Right renal pelvis (tissue), 4 donors: ENCODE measurements at regions not wholly inside any gene's neighbourhood (a gene's known extent, or its start where the extent isn't known, plus 50 kb on each side); places are given as distances from the start of the nearest gene placed in this dataset.
"Not testable (repeated sequence)": the region's sequence is repeated elsewhere in the genome, so short reads cannot be mapped to it uniquely, and the experiment has no call there.

Source experiments
- DNase-seq, 4 donors: peaks; one replicate each; pipeline ENCODE4 v3.0.0-alpha.2; 2013; ENCODE audit warnings: low read depth in 4 of 4, low spot score in 3 of 4, missing footprints in 1 of 4

DNA sequence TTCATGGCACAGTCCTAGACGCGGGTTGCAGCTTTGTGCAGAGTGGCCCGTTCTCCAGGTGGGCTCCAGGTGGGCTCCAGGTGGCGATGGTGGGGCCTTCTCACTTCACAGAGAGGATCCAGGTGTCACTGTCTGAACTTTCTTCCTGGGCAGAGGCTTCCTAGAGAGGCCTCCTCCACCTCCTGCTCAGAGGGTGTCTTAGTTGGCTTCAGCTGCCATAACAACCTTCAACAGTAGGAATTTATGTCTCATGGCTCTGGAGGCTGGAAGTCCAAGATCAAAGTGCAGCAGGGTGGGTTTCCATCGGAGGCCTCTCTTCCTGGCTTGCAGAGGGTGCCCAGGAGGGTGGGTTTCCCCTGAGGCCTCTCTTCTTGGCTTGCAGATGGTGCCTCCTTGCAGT is 125.1 kb downstream of the GLRX3 start:
- no peak for DNase-seq

DNA sequence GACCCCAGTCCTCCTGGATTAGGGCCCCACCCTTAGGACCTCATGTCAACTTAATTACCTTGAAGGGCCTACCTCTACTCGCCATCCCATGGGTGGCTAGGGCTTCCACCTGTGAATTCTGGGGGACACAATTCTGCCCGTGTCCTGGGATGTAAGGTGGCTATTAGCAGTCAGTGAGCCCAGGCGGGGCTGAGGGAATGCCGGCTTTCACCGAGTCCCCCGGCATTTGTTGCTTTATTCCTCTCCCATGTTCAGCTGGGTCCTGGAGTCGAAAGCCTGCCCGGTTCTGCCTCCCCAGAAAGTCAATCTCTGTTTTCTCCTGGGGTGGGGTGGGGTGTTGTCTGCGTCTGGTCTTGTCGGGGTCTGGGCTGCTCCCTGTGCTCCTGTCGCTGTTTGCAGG is 125.6 kb downstream of the GLRX3 start:
- no peak for DNase-seq

DNA sequence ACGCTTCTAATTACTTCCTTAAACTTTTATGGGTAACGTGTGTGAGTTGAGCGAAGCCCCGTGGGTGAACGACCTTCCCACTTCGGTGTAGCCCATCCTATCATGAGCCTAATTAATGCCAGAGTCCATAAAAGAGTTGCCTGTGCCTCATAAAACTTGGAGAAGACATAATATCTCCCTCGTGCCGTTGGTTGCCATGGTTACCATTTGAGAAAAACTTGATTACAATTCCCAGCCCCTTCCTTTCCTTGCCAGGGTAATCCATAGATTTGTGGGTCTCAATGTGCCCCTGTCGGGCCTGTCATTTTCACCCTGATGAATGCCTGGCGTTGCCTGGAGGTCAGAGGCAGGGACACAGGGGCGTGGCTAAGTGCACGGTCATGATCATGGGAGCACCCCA is 127.1 kb downstream of the GLRX3 start:
- no peak for DNase-seq

DNA sequence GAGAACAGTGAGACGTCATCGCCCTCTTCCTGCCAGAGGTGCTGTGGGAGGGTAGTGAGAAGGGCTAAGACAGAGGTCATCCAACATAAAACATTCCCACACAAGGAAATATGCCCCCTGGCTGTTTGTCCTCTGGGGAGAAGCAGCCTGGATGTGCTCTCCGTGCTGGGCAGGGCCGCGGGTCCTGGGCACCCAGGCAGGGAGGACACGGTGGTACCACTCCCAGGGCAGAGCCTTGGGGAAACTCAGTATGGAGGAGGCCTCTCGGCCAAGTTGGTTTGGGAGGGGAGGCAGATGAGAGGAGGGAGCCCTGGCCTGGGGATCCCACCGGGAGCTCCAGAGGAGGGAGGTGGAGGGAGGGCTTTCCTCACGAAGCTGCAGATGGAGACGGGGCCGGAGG is 129.4 kb downstream of the GLRX3 start:
- DNase-seq: no peak

DNA sequence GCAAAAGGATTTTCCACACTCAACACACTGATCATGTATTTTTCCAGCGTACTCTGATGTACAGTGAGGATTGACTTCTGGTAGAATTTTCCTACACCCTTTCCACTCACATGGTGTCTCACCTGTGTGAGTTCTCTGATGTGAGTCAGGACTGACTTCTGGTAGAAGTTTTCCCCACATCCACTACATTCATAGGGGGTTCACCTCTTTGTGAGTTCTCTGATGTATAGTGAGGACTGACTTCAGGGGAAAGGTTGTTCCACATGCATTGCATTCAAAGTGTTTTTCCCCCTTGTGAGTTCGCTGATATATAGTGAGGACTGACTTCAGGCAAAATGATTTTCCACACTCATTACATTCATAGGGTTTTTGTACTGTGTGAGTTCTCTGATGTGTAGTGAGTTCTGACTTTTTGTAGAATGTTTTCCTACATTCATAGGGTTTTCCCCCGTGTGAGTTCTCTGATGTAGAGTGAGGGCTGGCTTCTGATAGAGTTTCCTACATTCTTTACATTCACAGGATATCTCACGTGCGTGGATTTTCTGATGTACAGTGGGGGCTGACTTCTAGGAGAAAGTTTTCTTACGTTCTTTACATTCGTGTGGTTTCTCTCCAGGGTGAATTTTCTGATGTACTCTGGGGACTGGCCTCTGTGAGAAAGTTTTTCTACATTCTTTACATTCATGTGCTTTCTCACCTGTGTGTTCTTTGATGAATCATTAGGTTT is 146.5 kb downstream of the GLRX3 start:
- no peak for DNase-seq

DNA sequence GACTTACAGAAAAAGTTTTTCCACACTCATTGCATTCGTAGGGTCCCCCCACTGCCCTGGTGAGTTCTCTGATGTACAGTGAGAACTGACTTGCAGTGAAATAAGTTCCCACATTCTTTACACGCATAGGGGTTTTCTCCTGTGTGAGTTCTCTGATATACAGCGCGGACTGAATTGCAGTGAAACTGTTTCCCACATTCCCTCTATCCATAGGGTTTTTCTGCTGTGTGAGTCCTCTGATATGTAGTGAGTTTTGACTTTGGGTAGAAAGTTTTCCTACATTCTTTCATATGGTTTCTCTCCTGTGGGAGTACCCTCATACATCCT is 147.0 kb downstream of the GLRX3 start:
- no peak for DNase-seq

DNA sequence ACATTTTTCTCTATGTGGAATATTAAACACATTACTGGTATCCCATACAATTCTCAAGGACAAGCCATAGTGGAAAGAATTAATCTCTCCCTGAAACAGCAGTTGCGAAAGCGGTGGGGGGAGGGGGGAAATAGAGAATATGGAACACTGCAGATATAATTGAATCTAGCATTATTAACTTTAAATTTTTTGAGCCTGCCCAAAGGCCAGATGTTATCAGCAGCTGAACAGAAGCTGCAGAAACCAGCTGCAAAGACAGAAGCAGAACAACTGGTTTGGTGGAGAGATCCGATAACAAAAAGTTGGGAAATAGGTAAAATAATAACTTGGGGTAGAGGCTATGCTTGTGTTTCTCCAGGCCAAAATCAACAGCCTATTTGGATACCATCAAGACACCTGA is 159.6 kb downstream of the GLRX3 start:
- not testable (repeated sequence) for DNase-seq

DNA sequence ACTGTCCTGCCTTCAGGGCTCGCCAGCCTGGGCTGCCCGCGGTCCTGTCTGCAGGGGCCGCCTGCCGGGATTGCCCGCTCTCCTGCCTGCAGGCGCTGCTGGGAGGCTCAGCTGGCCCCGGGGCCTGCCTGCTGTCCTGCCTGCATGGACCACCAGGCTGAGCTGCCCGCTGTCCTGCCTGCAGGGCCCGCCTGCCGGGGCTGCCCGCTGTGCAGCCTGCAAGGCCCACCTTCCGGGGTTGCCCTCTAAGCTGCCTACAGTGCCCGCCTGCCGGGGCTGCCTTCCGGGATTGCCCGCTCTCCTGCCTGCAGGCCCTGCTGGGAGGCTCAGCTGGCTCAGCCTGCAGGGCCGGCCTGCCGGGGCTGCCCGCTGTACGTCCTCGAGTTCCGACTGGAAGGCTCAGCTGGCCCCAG is 164.4 kb downstream of the GLRX3 start:
- no peak for DNase-seq

DNA sequence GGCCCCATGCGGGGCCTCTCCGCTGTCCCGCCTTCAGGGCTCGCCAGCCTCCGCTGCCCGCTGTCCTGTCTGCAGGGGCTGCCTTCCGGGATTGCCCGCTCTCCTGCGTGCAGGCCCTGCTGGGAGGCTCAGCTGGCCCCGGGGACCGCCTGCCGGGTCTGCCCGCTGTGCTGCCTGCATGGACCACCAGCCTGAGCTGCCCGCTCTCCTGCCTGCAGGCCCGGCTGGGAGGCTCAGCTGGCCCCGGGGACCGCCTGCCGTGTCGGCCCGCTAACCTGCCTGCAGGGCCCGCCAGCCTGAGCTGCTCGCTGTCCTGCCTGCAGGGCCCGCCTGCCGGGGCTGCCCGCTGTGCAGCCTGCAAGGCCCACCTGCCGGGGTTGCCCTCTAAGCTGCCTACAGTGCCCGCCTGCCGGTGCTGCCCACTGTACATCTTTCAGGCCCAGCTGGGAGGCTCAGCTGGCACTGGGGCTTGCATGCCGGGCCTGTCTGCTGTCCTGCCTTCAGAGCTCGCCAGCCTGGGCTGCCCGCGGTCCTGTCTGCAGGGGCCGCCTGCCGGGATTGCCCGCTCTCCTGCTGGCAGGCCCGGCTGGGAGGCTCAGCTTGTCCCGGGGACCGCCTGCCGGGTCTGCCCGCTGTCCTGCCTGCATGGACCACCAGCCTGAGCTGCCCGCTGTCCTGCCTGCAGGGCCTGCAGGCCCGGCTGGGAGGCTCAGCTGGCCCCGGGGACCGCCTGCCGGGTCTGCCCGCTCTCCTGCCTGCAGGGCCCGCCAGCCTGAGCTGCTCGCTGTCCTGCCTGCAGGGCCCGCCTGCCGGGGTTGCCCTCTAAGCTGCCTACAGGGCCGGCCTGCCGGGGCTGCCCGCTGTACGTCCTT is 165.1 kb downstream of the GLRX3 start:
- peak in 1 of 4 donors; percentile 19 for DNase-seq

DNA sequence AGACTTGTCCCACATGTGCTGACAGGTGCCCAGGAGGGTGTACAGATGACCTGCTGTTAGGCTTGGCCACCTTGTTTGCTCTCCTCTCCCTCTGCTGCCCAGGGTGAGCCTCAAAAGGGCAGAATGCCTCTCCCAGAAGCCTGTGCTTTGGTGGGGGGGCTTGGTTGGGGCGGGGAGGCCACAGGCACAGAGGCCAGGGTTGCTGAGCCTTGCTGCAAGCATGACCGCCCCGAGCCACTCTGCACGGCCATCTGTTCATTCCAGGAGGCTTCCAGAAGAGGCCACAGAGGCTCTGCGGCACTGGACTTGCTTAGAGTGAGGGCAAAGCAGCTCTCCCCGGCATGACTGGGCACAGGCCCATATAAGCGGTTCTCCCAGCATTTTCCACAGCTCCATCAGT is 190.8 kb downstream of the GLRX3 start:
- DNase-seq: no peak

DNA sequence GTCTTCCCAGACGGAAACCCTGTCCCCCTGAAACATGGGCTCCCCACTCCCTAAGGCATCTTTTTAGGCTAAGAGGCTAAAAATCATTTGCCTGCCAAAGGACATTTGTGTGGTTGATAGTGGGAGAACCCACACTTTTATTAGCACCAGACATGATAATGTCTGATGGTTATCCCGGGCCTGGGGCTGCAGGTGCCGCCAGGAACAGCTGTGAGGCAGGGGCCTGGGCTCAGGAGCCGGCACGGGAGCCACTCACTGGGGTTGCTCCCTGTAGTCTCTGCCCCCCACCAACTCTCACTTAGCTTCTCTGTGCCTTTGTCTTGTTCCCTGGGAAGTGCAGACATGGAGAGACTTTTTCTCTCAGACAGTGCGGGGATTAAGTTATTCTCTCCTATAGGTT is 193.6 kb downstream of the GLRX3 start:
- no peak for DNase-seq

DNA sequence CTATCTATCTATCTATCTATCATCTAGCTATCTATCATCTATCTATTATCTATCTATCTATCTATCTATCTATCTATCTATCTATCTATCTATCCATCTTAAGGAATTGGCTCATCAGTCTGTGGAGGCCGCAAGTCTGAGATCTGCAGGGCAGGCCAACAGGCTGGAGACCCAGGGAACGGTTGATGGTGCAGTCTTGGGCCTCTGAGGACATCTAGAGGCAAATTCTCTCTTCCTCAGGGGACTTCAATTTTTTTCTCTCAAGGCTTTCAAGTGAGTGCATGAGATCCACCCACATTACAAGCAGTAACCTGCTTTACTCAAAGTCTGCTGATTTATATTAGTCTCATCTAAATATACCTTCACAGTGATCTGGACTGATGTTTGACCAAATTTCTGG is 197.0 kb downstream of the GLRX3 start:
- peak in 1 of 4 donors; percentile 5 for DNase-seq

DNA sequence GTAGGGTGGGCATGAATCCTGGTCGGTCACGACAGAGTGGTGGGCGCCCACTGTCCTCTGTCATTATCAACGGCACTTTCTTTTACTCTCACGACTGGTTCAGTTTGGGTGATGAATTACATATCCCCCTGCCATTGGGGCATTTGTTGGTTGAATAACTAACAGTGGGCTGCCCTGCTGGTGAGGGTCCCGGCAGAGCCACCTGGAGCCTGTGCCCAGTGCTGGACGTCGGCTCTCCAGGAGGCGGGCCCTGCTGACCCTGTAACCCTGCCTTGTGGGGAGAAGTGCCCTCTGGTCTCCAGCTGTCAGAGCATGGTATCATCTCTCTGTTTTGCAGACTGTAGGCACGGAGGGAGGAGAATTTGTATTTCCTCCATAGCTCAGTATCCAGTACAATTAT is 199.1 kb downstream of the GLRX3 start:
- DNase-seq: no peak

DNA sequence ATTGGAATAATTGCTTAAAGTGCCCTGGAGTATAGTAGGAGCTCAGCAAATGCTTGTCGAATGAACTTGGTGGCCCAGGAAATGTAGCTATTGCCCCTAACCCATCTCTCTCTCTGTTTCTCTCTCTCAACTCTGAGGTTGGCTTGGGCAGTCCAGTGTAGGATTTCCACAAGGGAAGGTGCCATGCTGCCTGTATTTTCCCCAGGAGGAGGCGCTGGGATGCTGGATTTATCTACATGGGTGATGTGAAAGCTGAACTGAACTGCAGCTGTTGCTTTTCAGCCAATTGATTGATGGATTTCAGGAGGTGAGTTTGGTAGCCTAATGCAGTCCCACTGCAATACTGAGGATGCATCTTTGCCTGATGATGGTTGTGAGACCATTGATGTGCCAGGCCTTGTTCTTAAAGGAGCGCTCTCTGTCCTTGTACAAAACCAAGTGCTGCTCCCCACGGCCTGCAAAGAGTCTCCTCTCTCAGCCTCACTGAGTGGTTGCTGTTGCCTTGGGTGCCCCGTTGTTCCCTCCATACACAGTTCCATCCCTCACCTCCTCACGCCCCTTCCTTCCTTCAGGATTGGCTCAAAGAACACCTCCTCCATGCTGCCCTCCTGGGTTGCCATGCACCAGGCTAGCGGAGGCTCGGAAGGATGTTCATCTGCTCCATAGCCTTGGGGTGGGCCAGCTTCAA is 200.6 kb downstream of the GLRX3 start:
- no peak for DNase-seq

DNA sequence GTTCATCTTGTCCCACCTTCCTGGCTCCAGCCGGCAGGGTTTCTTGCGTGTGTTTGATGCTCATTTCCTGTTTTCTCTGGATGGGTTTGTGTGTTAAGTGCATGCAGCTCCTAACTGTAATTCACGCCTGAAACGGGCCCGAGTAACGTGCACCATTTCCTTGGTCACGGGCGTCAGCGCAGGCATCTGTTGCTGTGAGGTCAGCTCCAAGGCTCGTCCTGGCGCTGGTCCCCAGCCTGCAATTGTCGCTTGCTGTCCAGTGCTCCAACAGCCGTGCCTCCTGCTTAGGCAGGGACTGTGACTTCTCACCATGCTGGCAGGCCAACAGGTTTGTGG is 201.1 kb downstream of the GLRX3 start:
- no peak for DNase-seq

DNA sequence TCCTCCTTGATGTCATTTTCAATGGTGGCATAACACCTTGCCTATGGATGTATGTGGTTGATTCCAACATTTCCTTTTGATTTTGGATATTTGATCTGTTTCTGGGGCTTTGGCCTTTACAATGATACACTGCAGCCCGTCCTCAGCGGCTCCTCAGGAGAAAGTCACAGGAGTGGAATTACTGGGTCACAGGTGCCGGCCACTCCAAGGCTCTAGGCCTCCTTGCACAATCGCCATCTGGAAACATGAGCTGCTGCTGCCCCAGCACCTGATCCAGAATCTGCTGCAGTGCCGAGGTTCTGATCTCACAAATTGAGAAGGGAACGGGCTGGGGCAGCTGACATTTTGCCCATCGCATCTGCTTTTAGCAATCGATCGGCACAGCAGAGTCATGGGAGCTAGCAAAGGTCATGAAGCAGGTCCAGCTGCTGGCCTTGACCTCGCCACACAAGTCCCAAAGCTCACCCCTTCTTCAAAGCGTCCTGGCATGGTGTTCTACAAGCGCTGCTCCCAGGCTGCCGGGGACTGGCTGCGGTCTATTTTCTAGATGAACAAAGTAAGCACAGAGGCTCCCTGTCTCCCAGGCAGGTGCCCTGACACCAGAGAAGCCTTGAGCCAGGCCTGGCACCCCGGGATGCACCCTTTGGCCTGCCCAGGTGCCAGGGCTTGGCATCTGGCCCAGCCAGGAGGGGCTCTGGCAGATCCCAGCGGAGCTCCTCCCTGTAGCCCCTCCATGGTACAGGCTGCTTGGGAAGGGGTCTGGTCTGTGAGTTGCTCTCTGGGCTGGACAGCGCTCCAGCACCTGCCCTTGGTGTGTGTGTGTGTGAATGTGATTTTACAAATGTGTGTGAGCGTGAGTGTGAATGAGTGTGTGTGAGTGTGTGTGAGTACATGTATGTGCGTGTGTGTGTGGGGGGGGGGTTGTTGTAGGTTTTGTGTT is 201.8 kb downstream of the GLRX3 start:
- no peak for DNase-seq

DNA sequence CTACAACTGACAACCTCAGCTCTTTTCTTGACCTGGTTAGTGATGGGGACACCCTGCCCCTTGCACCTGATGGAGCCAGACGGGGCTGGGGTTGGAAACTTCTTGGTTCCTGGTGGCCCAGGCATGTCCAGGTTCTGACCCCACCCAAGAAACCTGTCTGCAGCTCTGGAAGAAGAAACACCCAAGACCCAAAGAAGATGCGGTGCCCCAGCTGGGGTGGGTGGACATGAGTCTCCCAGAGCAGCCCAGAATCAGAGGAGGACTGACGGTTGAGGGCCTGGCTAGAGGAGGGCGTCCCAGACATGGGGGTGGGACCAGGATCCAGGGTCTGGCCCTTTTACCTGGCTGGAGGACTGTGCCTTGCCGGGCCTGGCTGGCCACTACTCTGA is 202.4 kb downstream of the GLRX3 start:
- DNase-seq: no peak

DNA sequence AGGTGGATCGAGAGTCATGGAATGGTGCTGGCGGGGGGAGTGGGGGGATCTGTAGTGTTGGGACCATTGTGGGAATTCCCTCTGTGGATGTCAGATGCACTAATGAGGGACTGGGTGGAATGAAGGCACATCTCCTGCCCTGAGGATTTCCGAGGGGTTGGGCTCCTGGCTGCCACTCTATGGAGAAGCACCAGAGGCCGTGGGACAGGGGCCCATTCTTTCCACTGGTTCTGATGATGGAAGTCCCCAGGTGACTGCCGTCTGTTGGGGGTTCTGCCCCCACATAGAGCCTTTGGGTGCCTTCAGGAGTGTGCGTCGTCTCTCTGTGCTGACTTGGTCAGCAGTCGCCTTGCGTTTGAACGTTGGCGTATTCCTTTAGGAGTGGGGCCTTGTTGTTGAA is 202.9 kb downstream of the GLRX3 start:
- no peak for DNase-seq

DNA sequence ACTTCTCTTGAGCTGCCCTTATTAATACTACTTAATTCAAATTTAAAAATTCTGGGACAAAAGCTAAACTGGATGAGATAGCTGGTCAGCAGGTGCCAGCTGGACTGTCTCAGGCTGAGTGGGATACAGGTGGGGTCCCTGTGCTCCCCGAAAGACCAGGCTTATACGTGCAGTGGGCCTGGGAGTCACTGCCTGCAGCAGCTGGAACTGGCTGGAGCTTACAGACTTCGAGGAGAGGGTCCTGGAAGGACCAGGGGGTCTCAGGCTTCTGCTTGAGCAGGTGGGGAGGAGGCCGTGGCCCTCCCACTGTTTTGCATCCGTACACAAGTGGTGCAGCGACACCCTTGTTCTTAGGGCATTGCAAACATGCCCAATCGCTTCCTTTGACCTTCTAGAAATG is 203.7 kb downstream of the GLRX3 start:
- DNase-seq: no peak

DNA sequence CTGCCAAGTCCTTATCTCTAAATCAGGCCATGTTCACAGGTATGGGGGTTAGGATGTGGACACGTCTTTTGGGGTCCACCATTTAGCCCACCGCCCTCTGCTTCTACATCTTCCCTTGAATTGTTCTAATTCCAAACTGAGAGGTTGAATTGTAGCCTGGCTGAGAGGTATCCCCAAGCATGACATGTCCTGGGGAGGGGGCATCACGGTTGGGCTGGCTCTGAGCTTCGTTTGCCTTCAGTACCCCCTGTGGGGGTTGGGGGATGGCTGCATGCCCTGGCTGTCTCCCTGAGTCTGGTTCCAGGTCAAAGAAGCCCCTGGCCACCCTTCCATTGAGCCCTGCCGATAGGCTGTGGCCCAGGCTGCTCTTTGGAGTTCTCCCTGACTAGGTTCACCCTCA is 204.6 kb downstream of the GLRX3 start:
- no peak for DNase-seq

DNA sequence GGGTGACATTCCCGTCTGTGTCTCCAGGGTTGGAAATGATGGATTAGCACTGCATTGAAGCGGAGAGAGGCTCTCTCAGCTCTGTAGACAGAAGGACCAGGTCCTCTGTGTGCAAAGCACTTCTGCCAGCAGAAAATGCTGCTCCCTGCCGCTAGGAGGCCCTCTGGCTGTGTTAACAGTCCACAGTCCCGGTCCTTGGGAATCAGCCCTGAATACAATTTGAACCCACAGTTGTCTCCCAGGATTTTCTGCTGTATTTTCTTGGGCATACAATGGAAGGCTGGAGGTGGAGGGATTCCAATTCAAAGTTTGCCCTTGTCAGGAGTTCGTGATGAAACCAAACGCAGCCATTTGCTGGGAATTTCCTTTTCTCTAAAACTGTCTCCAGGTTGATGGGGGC is 205.2 kb downstream of the GLRX3 start:
- DNase-seq: peak in 1 of 4 donors; percentile 18
